Skeletal muscle tissue (tissue), 3 donors: ENCODE measurements at regions not wholly inside any gene's neighbourhood (a gene's known extent, or its start where the extent isn't known, plus 50 kb on each side); places are given as distances from the start of the nearest gene placed in this dataset.
"Not testable (repeated sequence)": the region's sequence is repeated elsewhere in the genome, so short reads cannot be mapped to it uniquely, and the experiment has no call there.

Experiments used
- H3K27ac ChIP-seq: one replicate; pipeline ENCODE4 v1.7.0; 2013; ENCODE audit warnings: mild to moderate bottlenecking, low read depth, low read length, inconsistent platforms
- H3K27me3 ChIP-seq, 3 donors: one replicate each; pipeline ENCODE4 v1.7.0; 2013; ENCODE audit warnings: low read length in 3 of 3; ENCODE audit not compliant: control insufficient read depth in 3 of 3, insufficient read depth in 3 of 3
- H3K36me3 ChIP-seq, 3 donors: one replicate each; pipeline ENCODE4 v1.7.0; 2013; ENCODE audit warnings: low read length in 3 of 3; ENCODE audit not compliant: control insufficient read depth in 3 of 3, insufficient read depth in 3 of 3
- H3K4me1 ChIP-seq, 3 donors: one replicate each; pipeline ENCODE4 v1.7.0; 2013; ENCODE audit warnings: low read length in 3 of 3, mild to moderate bottlenecking in 3 of 3; ENCODE audit not compliant: control insufficient read depth in 3 of 3, insufficient read depth in 3 of 3
- H3K4me3 ChIP-seq, 3 donors: one replicate each; pipeline ENCODE4 v1.7.0; 2013; ENCODE audit warnings: low read length in 3 of 3
- H3K9ac ChIP-seq, 3 donors: one replicate each; pipeline ENCODE4 v1.7.0; 2013; ENCODE audit warnings: low read length in 3 of 3, mild to moderate bottlenecking in 3 of 3, moderate library complexity in 2 of 3, low read depth in 1 of 3
- H3K9me3 ChIP-seq, 3 donors: one replicate each; pipeline ENCODE4 v1.7.0; 2013; ENCODE audit warnings: low read length in 3 of 3; ENCODE audit not compliant: control insufficient read depth in 3 of 3
- donor health status: Osteomylitis.

GRCh38 chr7:54186336-54186735 lies 355.8 kb upstream of the VSTM2A start:
- Histone ChIP-seq H3K27ac (no peak overlapping the region), H3K36me3 (no peaks in the 10 kb centered on the region), H3K27me3 (no peaks in the 10 kb centered on the region), H3K4me3 (no peak overlapping the region), H3K4me1 (no peaks in the 10 kb centered on the region), H3K9me3 (no peaks in the 10 kb centered on the region), H3K9ac (no peak overlapping the region)

GRCh38 chr7:54187886-54188685 lies 354.1 kb upstream of the VSTM2A start:
- Histone ChIP-seq H3K27me3 (no peaks in the 10 kb centered on the region), H3K4me3 (no peak overlapping the region), H3K9me3 (no peaks in the 10 kb centered on the region), H3K4me1 (no peaks in the 10 kb centered on the region), H3K9ac (no peak overlapping the region), H3K36me3 (no peaks in the 10 kb centered on the region), H3K27ac (no peak overlapping the region)

DNA sequence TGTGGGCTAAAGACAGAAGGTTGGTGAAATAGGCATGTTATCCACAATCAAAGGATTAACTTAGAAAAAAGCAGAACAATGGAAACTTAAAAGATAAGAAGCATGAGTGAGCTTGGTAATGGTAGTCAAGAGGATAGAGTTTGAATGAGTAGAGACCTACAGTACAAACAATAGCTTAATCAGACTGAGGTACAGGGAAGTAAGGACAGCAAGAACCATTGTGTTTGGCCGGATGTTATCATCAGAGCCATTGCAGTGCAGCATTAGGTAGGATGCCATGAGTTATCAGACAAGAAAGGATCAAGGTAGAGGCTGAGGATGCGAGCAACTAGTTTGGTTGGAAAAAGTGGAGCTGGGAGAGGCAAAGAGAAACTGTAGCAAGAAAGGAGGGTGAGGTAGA lies 353.3 kb upstream of the VSTM2A start:
- no peak overlapping the region for H3K27ac ChIP-seq
- H3K9me3 ChIP-seq = no peaks in the 10 kb centered on the region
- no peaks in the 10 kb centered on the region for H3K27me3 ChIP-seq
- no peaks in the 10 kb centered on the region for H3K36me3 ChIP-seq
- no peak overlapping the region for H3K4me3 ChIP-seq
- no peaks in the 10 kb centered on the region for H3K4me1 ChIP-seq
- H3K9ac ChIP-seq = no peak overlapping the region

DNA sequence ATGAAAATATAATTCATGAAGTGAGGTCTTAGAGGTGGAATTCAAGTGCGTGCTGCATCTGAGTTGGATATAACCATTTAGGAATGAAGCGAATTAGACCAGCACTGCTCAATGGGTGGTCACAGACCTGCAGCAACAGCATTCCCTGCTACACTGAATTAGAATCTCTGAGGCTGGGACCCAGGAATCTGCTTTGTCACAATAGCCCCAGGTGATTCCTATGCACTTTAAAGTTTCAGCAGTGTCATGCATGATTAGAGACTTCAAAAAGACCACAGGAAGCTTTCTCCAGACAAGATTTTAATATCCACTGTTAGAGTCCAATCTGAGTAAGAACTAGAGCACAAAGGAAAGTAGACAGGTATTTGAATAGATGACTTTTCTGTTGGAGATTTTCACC lies 352.8 kb upstream of the VSTM2A start:
- no peak overlapping the region for H3K4me3 ChIP-seq
- H3K4me1 ChIP-seq = no peaks in the 10 kb centered on the region
- no peak overlapping the region for H3K9ac ChIP-seq
- H3K27me3 ChIP-seq = no peaks in the 10 kb centered on the region
- no peak overlapping the region for H3K27ac ChIP-seq
- no peaks in the 10 kb centered on the region for H3K36me3 ChIP-seq
- no peaks in the 10 kb centered on the region for H3K9me3 ChIP-seq

GRCh38 chr7:54201501-54201900 lies 340.7 kb upstream of the VSTM2A start:
- Histone ChIP-seq H3K27ac (no peak overlapping the region), H3K27me3 (no peaks in the 10 kb centered on the region), H3K4me3 (no peak overlapping the region), H3K9me3 (peaks cover 0 to 3% (median 2%) of the 10 kb centered on the region in 3 donors), H3K4me1 (no peaks in the 10 kb centered on the region), H3K36me3 (no peaks in the 10 kb centered on the region), H3K9ac (no peak overlapping the region)

GRCh38 chr7:54215424-54215823 lies 326.8 kb upstream of the VSTM2A start:
- Histone ChIP-seq H3K9ac (no peak overlapping the region), H3K27me3 (no peaks in the 10 kb centered on the region), H3K9me3 (no peaks in the 10 kb centered on the region), H3K27ac (no peak overlapping the region), H3K4me1 (no peaks in the 10 kb centered on the region), H3K4me3 (no peak overlapping the region), H3K36me3 (no peaks in the 10 kb centered on the region)

DNA sequence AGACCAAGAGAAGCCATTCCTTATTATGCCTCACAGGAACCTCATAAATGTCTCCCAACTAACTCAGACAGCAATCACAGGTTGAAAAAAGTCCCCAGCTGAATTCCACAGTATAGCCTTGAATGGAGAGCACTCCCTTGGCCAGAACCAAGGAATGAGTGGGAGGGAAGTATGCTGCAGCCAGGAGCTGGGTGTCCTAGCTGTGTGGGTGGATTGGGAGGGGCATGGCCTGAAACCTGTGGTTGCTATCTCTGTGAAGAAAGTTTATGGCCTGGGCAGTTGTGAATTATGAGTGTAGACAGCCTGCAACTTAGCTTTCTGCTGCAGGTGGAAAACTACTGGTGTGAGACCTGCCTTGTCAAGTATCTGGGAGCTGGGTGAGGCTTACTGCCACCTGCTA lies 316.1 kb upstream of the VSTM2A start:
- not testable (repeated sequence) for H3K4me3 ChIP-seq, H3K27ac ChIP-seq, H3K36me3 ChIP-seq, H3K27me3 ChIP-seq, H3K9me3 ChIP-seq, H3K4me1 ChIP-seq, H3K9ac ChIP-seq

GRCh38 chr7:54242776-54243175 lies 299.4 kb upstream of the VSTM2A start:
- Histone ChIP-seq H3K27ac (no peak overlapping the region), H3K27me3 (no peaks in the 10 kb centered on the region), H3K9ac (no peak overlapping the region), H3K4me1 (no peaks in the 10 kb centered on the region), H3K36me3 (no peaks in the 10 kb centered on the region), H3K9me3 (no peaks in the 10 kb centered on the region), H3K4me3 (no peak overlapping the region)

DNA sequence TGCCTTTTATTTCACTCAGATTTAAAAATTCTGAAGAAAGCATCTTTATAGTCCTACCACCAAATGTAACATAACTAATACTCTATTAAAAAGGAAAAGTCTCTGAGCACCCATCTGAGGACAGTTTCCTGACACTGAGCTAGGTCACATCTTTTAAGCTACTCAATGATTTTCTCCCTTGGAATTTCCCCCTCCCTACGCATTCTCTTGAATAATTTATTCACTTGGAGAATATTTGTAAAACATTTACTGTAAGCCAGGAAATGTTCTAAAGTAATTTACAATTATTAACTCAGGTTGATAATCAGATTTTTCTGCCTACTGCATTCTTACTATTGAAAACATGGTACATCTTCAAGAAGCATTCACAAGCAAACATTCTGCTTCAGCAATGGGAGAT lies 297.2 kb upstream of the VSTM2A start:
- no peaks in the 10 kb centered on the region for H3K27me3 ChIP-seq
- no peaks in the 10 kb centered on the region for H3K4me1 ChIP-seq
- no peaks in the 10 kb centered on the region for H3K9me3 ChIP-seq
- H3K4me3 ChIP-seq = no peak overlapping the region
- H3K9ac ChIP-seq = no peak overlapping the region
- no peaks in the 10 kb centered on the region for H3K36me3 ChIP-seq
- no peak overlapping the region for H3K27ac ChIP-seq

DNA sequence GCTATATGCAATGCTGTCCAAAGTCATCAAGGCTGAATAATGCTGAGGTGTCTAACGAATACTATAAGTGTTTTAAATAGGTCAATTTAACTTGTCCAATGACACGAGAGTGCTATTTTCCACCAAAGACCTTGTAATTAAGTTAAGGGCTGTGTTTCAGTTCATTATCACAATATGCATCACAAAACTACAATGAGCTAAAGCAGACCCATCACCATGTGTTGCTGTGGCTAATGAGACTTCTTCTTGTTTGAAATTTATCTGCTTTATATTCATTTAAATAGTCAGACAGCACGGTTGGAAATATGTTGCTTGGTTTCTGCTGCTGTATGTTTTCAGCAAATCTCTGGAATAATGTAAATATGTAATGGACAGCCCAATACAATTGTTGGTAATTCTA lies 292.5 kb upstream of the VSTM2A start:
- no peaks in the 10 kb centered on the region for H3K4me1 ChIP-seq
- no peaks in the 10 kb centered on the region for H3K27me3 ChIP-seq
- H3K9me3 ChIP-seq = no peaks in the 10 kb centered on the region
- no peak overlapping the region for H3K9ac ChIP-seq
- H3K4me3 ChIP-seq = no peak overlapping the region
- no peak overlapping the region for H3K27ac ChIP-seq
- H3K36me3 ChIP-seq = no peaks in the 10 kb centered on the region
